ENCODE measurements at regions not wholly inside any gene's neighbourhood (a gene's known extent, or its start where the extent isn't known, plus 50 kb on each side); places are given as distances from the start of the nearest gene placed in this dataset.

DNA sequence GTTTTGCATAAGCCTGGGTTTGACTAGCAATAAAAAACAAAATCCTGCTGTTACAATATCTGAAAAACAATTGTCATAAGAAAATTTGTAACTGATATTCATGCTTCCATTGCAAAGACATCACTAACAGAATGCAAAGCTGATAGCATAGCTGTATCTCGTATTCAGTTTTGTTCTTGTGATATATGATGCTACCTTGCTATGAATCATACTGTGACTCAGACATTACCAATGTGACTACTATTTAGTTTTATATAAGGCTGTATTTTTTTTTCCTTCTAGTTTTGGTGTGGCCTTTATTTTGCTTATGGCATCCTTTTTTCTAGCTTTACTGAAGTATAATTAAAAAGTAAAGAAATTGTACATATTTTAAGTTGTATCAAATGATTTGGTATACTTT lies 1381.8 kb downstream of the MRPL39 start:
- TF ChIP-seq EZH2 (IDR thresholded peaks at IDR 0.05; ENCODE audit: insufficient read depth, poor library complexity, severe bottlenecking), result no peak
- no peak for TF ChIP-seq EZH2phosphoT487 (IDR thresholded peaks at IDR 0.05; ENCODE audit: insufficient read depth, low read depth)

Measured in GM23248 (cell line).